IMR-90 (cell line): ENCODE measurements at regions not wholly inside any gene's neighbourhood (a gene's known extent, or its start where the extent isn't known, plus 50 kb on each side); places are given as distances from the start of the nearest gene placed in this dataset.

Experiments used
- ATAC-seq: fragments of 200-7000 bp; cut with Tn5 transposase; 2 replicates; pipeline ENCODE4 v1.9.1; 2020; ENCODE audit warnings: low read depth, mild to moderate bottlenecking, moderate library complexity
- BruUV-seq: library from RNA; stranded (reverse); fragments of 400-500 nt; replicated peaks from 2 replicates; lab custom pipeline; 2021; lab: Mats Ljungman, UMichigan
- CTCF ChIA-PET: fragments of 300-600 bp; formaldehyde crosslinking; extraction: SDS; loops from one replicate; lab custom pipeline; 2021; ENCODE audit warnings: antibody characterized with exemption; lab: Yijun Ruan, JAX
- POLR2A ChIA-PET: fragments of 300-600 bp; sonication (Branson Sonifier 250); formaldehyde crosslinking; loops from one replicate; lab custom pipeline; 2022; ENCODE audit warnings: antibody characterized with exemption; ENCODE audit not compliant: unreplicated experiment; lab: Charles Lee
- DNase-seq: peaks from one replicate; pipeline ENCODE4 v3.0.0; 2013
- H2AFZ ChIP-seq: replicated peaks from 2 replicates; pipeline ENCODE3; 2013; ENCODE audit warnings: low read length, mild to moderate bottlenecking; ENCODE audit not compliant: poor library complexity
- H2AK5ac ChIP-seq: 2 replicates; pipeline ENCODE4 v1.6.1; 2013; ENCODE audit warnings: low read depth, low read length, inconsistent platforms
- H2AK9ac ChIP-seq: replicated peaks from 2 replicates; pipeline ENCODE3; 2013; ENCODE audit warnings: mild to moderate bottlenecking, low read depth, low read length, moderate library complexity; ENCODE audit not compliant: poor library complexity
- H2BK120ac ChIP-seq: 2 replicates; pipeline ENCODE4 v1.6.1; 2013; ENCODE audit warnings: low read depth, low read length, inconsistent platforms
- H2BK15ac ChIP-seq: 3 replicates; pipeline ENCODE4 v1.6.1; 2013; ENCODE audit warnings: low read depth, low read length, inconsistent platforms
- H2BK20ac ChIP-seq: 2 replicates; pipeline ENCODE4 v1.6.1; 2013; ENCODE audit warnings: low read depth, mild to moderate bottlenecking, inconsistent platforms, low read length, moderate library complexity
- H2BK5ac ChIP-seq: 2 replicates; pipeline ENCODE4 v1.6.1; 2013; ENCODE audit warnings: mild to moderate bottlenecking, low read depth, low read length, inconsistent platforms; ENCODE audit not compliant: poor library complexity, severe bottlenecking
- H3K14ac ChIP-seq: replicated peaks from 2 replicates; pipeline ENCODE4 v1.6.1; 2013; ENCODE audit warnings: low read depth, low read length, inconsistent platforms
- H3K18ac ChIP-seq: 2 replicates; pipeline ENCODE4 v1.6.1; 2013; ENCODE audit warnings: low read depth, low read length, control low read depth
- H3K23ac ChIP-seq: 2 replicates; pipeline ENCODE4 v1.6.1; 2013; ENCODE audit warnings: low read depth, low read length, inconsistent platforms
- H3K27ac ChIP-seq: 2 replicates; pipeline ENCODE4 v1.5.1; 2013; ENCODE audit warnings: mild to moderate bottlenecking, control low read depth, low read length; ENCODE audit not compliant: insufficient read depth
- H3K27me3 ChIP-seq: 2 replicates; pipeline ENCODE4 v1.6.1; 2013; ENCODE audit warnings: low read length; ENCODE audit not compliant: control insufficient read depth, insufficient read depth
- H3K36me3 ChIP-seq: 2 replicates; pipeline ENCODE4 v1.6.1; 2013; ENCODE audit warnings: low read length, mixed read lengths; ENCODE audit not compliant: control insufficient read depth, insufficient read depth
- H3K4ac ChIP-seq: 2 replicates; pipeline ENCODE4 v1.6.1; 2013; ENCODE audit warnings: low read depth, low read length, inconsistent platforms
- H3K4me1 ChIP-seq: 2 replicates; pipeline ENCODE4 v1.6.1; 2013; ENCODE audit warnings: low read length, mixed read lengths; ENCODE audit not compliant: control insufficient read depth, insufficient read depth
- H3K4me2 ChIP-seq: 2 replicates; pipeline ENCODE4 v1.6.1; 2013; ENCODE audit warnings: low read depth, mild to moderate bottlenecking, control low read depth, low read length, moderate library complexity
- H3K4me3 ChIP-seq: 2 replicates; pipeline ENCODE4 v1.5.1; 2013; ENCODE audit warnings: low read depth, mild to moderate bottlenecking, control low read depth, low read length, moderate library complexity; ENCODE audit not compliant: insufficient read depth
- H3K56ac ChIP-seq: 2 replicates; pipeline ENCODE4 v1.6.1; 2013; ENCODE audit warnings: low read length, inconsistent platforms; ENCODE audit not compliant: insufficient read depth; ENCODE audit errors: extremely low read depth
- H3K79me1 ChIP-seq, 2 experiments: 2 replicates each; pipeline ENCODE4 v1.6.1; 2013; ENCODE audit warnings: low read length in 2 of 2, inconsistent platforms in 1 of 2, low read depth in 1 of 2
- H3K9ac ChIP-seq: 2 replicates; pipeline ENCODE4 v1.6.1; 2013; ENCODE audit warnings: low read depth, low read length, control low read depth
- H3K9me1 ChIP-seq: 2 replicates; pipeline ENCODE4 v1.6.1; 2013; ENCODE audit warnings: low read length, inconsistent platforms; ENCODE audit not compliant: insufficient read depth
- H3K9me3 ChIP-seq: 2 replicates; pipeline ENCODE4 v1.6.1; 2013; ENCODE audit warnings: low read length; ENCODE audit not compliant: control insufficient read depth, insufficient read depth
- H4K20me1 ChIP-seq: 2 replicates; pipeline ENCODE4 v1.6.1; 2013; ENCODE audit warnings: low read length, inconsistent platforms; ENCODE audit not compliant: insufficient read depth
- H4K5ac ChIP-seq: 2 replicates; pipeline ENCODE4 v1.6.1; 2013; ENCODE audit warnings: mild to moderate bottlenecking, low read depth, low read length, control low read depth
- H4K8ac ChIP-seq, 2 experiments: 2 replicates each; pipeline ENCODE4 v1.6.1; 2013; ENCODE audit warnings: low read depth in 2 of 2, low read length in 2 of 2, control low read depth in 1 of 2, inconsistent platforms in 1 of 2
- H4K91ac ChIP-seq: 2 replicates; pipeline ENCODE4 v1.6.1; 2013; ENCODE audit warnings: low read depth, low read length, inconsistent platforms; ENCODE audit not compliant: insufficient read depth
- BHLHE40 ChIP-seq: fragments of 150-350 bp; IDR thresholded peaks from 2 replicates; pipeline ENCODE4 v1.6.1; 2016; ENCODE audit warnings: mild to moderate bottlenecking, low read depth, low read length
- CEBPB ChIP-seq: IDR thresholded peaks from 2 replicates; pipeline ENCODE4 v1.6.1; 2012; ENCODE audit warnings: low read depth, low read length, improper control_type of control experiment
- MAZ ChIP-seq: IDR thresholded peaks from 2 replicates; pipeline ENCODE4 v1.6.1; 2012; ENCODE audit warnings: low read depth, mild to moderate bottlenecking, low read length, improper control_type of control experiment, moderate library complexity, borderline replicate concordance
- MXI1 ChIP-seq: IDR thresholded peaks from 2 replicates; pipeline ENCODE4 v1.6.1; 2012; ENCODE audit warnings: low read depth, mild to moderate bottlenecking, low read length, moderate library complexity, borderline replicate concordance
- RAD21 ChIP-seq: IDR thresholded peaks from 2 replicates; pipeline ENCODE4 v1.6.1; 2012; ENCODE audit warnings: low read length, improper control_type of control experiment
- RCOR1 ChIP-seq: IDR thresholded peaks from 2 replicates; pipeline ENCODE4 v1.6.1; 2012; ENCODE audit warnings: mild to moderate bottlenecking, low read length, improper control_type of control experiment; ENCODE audit not compliant: insufficient replicate concordance
- RFX5 ChIP-seq: IDR thresholded peaks from 2 replicates; pipeline ENCODE4 v1.8.0; 2012; ENCODE audit warnings: low read depth, mild to moderate bottlenecking, low read length, moderate library complexity
- dilution Hi-C: fragments of 300-500 bp; cut with HindIII; formaldehyde crosslinking; loops from one replicate; pipeline ENCODE4 v1.14.3; 2018; ENCODE audit warnings: low sequenced_read_pairs; ENCODE audit not compliant: unreplicated experiment
- in situ Hi-C: fragments of 300-500 bp; cut with MboI; formaldehyde crosslinking; loops from 3 replicates; pipeline ENCODE4 v1.14.3; 2019; ENCODE audit warnings: low sequenced_read_pairs, inconsistent platforms, mixed read lengths
- intact Hi-C: fragments of 100-400 bp; cut with micrococcal nuclease; formaldehyde crosslinking; loops from 2 replicates; pipeline ENCODE4 v1.10.0; 2022
- TF ChIP-seq, protein P1 (sequence below): fragments of 150-350 bp; IDR thresholded peaks from 2 replicates; pipeline ENCODE4 v1.6.1; 2017; ENCODE audit warnings: mild to moderate bottlenecking, antibody characterized with exemption, low read length, low read depth

DNA sequence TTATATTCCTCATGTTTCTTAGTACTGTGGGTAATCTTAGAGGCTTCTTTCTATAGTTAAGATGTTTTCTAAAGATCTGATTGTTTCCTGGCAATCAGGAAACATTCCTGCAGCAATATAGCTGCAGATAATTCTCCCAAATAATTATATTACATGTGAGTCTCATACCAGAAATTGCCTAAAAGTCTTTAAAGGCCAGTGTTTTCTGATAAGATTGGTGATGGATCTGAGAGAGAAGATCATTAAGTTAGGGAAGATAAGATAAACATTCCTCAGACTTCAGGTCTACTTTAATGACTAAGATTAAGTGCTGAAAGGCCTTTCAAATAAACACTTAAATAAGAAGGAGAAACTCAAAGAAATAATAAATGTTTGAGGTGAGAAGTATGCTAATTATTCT, 107.7 kb upstream of the DAB2 start:
- Histone ChIP-seq H3K9me3 (no peaks in the 10 kb centered on the region), H3K4ac (no peak overlapping the region), H2AK5ac (no peak overlapping the region), H3K56ac (no peak overlapping the region), H3K23ac (no peak overlapping the region), H2AK9ac (no peak overlapping the region), H3K9ac (no peak overlapping the region), H2BK120ac (no peak overlapping the region), H4K8ac (no peak overlapping the region), H3K27ac (no peak overlapping the region), H3K14ac (no peak overlapping the region), H2BK5ac (no peak overlapping the region), H4K5ac (no peak overlapping the region), H3K36me3 (no peaks in the 10 kb centered on the region), H3K4me1 (no peaks in the 10 kb centered on the region), H3K27me3 (no peaks in the 10 kb centered on the region), H2BK20ac (no peak overlapping the region), H3K18ac (no peak overlapping the region), H3K9me1 (no peaks in the 10 kb centered on the region), H2AFZ (no peak overlapping the region), H3K79me1 (no peaks in the 10 kb centered on the region), H4K20me1 (no peaks in the 10 kb centered on the region), H2BK15ac (no peak overlapping the region), H3K4me2 (no peak overlapping the region), H4K91ac (no peak overlapping the region), H3K4me3 (no peak overlapping the region)
- dilution Hi-C loops (no loop called here), intact Hi-C loops (no loop called here), in situ Hi-C loops (no loop called here)
- ChIA-PET CTCF (no interaction called here), POLR2A (interaction anchor here (0.7 kb wide), 1 partner anchor 109 kb away, joined by 5 read pairs; no protein-coding TSS in a partner anchor)
- TF ChIP-seq RFX5 (no peak), MAZ (no peak), BHLHE40 (no peak), CEBPB (no peak), RCOR1 (no peak), MXI1 (no peak), RAD21 (no peak)
- TF ChIP-seq, protein P1, sequence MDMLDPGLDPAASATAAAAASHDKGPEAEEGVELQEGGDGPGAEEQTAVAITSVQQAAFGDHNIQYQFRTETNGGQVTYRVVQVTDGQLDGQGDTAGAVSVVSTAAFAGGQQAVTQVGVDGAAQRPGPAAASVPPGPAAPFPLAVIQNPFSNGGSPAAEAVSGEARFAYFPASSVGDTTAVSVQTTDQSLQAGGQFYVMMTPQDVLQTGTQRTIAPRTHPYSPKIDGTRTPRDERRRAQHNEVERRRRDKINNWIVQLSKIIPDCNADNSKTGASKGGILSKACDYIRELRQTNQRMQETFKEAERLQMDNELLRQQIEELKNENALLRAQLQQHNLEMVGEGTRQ: no peak
- DNase-seq: no peak
- no peak for ATAC-seq
- BruUV-seq: no TSS peak
